OCI-LY1 (cell line): ENCODE measurements at regions not wholly inside any gene's neighbourhood (a gene's known extent, or its start where the extent isn't known, plus 50 kb on each side); places are given as distances from the start of the nearest gene placed in this dataset.
A peak's percentile ranks its signal among the peaks of the same experiment; 100 is the strongest.

ENCODE experiments used
- H2AFZ ChIP-seq: fragments of 200-600 bp; sonication (generic), shearing (Covaris generic); 2 replicates; pipeline ENCODE4 v1.6.0; 2014; ENCODE audit warnings: antibody characterized with exemption, mild to moderate bottlenecking, low read length
- H3F3A ChIP-seq: fragments of 200-600 bp; sonication (generic), shearing (Covaris generic); 2 replicates; pipeline ENCODE4 v1.6.0; 2014; ENCODE audit warnings: mild to moderate bottlenecking, antibody characterized with exemption, low read length, moderate library complexity; ENCODE audit not compliant: insufficient read depth
- H3K27ac ChIP-seq: fragments of 200-600 bp; sonication (generic); 2 replicates; pipeline ENCODE4 v1.5.1; 2014; ENCODE audit warnings: low read length, mixed run types, mild to moderate bottlenecking, low read depth; ENCODE audit not compliant: poor library complexity, severe bottlenecking
- H3K27me3 ChIP-seq: fragments of 200-600 bp; sonication (generic); 2 replicates; pipeline ENCODE4 v1.6.0; 2014; ENCODE audit warnings: antibody characterized with exemption, mild to moderate bottlenecking, low read length, moderate library complexity; ENCODE audit not compliant: insufficient read depth
- H3K36me3 ChIP-seq: fragments of 200-600 bp; sonication (generic); 2 replicates; pipeline ENCODE4 v1.6.1; 2014; ENCODE audit warnings: mild to moderate bottlenecking, antibody characterized with exemption, low read length, moderate library complexity, mixed read lengths; ENCODE audit not compliant: insufficient read depth
- H3K4me1 ChIP-seq: fragments of 200-600 bp; sonication (generic); 2 replicates; pipeline ENCODE4 v1.5.1; 2014; ENCODE audit warnings: mild to moderate bottlenecking, low read length, moderate library complexity; ENCODE audit not compliant: insufficient read depth, severe bottlenecking
- H3K4me2 ChIP-seq: fragments of 200-600 bp; sonication (generic), shearing (Covaris generic); 2 replicates; pipeline ENCODE4 v1.6.1; 2014; ENCODE audit warnings: low read length
- H3K4me3 ChIP-seq: fragments of 200-600 bp; sonication (generic); 2 replicates; pipeline ENCODE4 v1.5.1; 2014; ENCODE audit warnings: low read length, low read depth, mild to moderate bottlenecking, mixed read lengths; ENCODE audit not compliant: poor library complexity, severe bottlenecking
- H3K79me2 ChIP-seq: fragments of 200-600 bp; shearing (Covaris generic); 2 replicates; pipeline ENCODE4 v1.6.1; 2016; ENCODE audit warnings: mixed run types, low read length, mixed read lengths; ENCODE audit not compliant: insufficient read depth
- H3K9ac ChIP-seq: fragments of 200-600 bp; sonication (generic), shearing (Covaris generic); 2 replicates; pipeline ENCODE4 v1.6.1; 2014; ENCODE audit warnings: mild to moderate bottlenecking, low read length, mixed read lengths
- H3K9me2 ChIP-seq: fragments of 200-600 bp; sonication (generic), shearing (Covaris generic); 2 replicates; pipeline ENCODE4 v1.6.1; 2014; ENCODE audit warnings: low read depth, mild to moderate bottlenecking, low read length, mixed read lengths
- H3K9me3 ChIP-seq: fragments of 200-600 bp; shearing (Covaris generic); 2 replicates; pipeline ENCODE4 v1.6.1; 2014; ENCODE audit warnings: low read length, mixed read lengths
- H4K20me1 ChIP-seq: fragments of 200-600 bp; sonication (generic), shearing (Covaris generic); 2 replicates; pipeline ENCODE4 v1.6.0; 2016; ENCODE audit warnings: mild to moderate bottlenecking, low read length; ENCODE audit not compliant: insufficient read depth
- CTCF ChIP-seq: fragments of 200-600 bp; sonication (generic), shearing (Covaris generic); IDR thresholded peaks from 2 replicates; pipeline ENCODE4 v1.5.1; 2017; ENCODE audit warnings: mild to moderate bottlenecking, antibody characterized with exemption, low read length, moderate library complexity, mixed read lengths
- EZH2 ChIP-seq: fragments of 200-600 bp; sonication (generic), shearing (Covaris generic); IDR thresholded peaks from 2 replicates; pipeline ENCODE4 v1.8.0; 2017; ENCODE audit warnings: borderline replicate concordance, mixed run types, mild to moderate bottlenecking, antibody characterized with exemption, low read length, moderate library complexity, mixed read lengths

- Histone ChIP-seq H4K20me1 (no peaks in the 10 kb centered on the region), H3K79me2 (no peaks in the 10 kb centered on the region), H2AFZ (no peak overlapping the region), H3K27ac (no peak overlapping the region), H3K4me1 (no peaks in the 10 kb centered on the region), H3F3A (no peaks in the 10 kb centered on the region), H3K9ac (no peak overlapping the region), H3K9me2 (no peaks in the 10 kb centered on the region), H3K9me3 (no peaks in the 10 kb centered on the region), H3K27me3 (no peaks in the 10 kb centered on the region; the same call in 1 of the 2 replicates), H3K4me3 (no peak overlapping the region), H3K36me3 (no peaks in the 10 kb centered on the region), H3K4me2 (no peak overlapping the region)
- no peak for TF ChIP-seq CTCF
- no peak for TF ChIP-seq EZH2
These were observed 500.3 kb upstream of the FAM98A start for GRCh38 chr2:34099377-34099776.

GRCh38 chr2:34098256-34098655 lies 499.2 kb upstream of the FAM98A start:
- H3K4me3 ChIP-seq: no peak overlapping the region
- no peak overlapping the region for H3K27ac ChIP-seq
- no peaks in the 10 kb centered on the region for H3K79me2 ChIP-seq
- no peaks in the 10 kb centered on the region for H3K9me3 ChIP-seq
- no peaks in the 10 kb centered on the region for H3K9me2 ChIP-seq
- H3K9ac ChIP-seq: no peak overlapping the region
- H3K4me2 ChIP-seq: no peak overlapping the region
- H3F3A ChIP-seq: no peaks in the 10 kb centered on the region
- no peak overlapping the region for H2AFZ ChIP-seq
- no peak for TF ChIP-seq CTCF
- TF ChIP-seq EZH2: no peak
- no peaks in the 10 kb centered on the region for H3K36me3 ChIP-seq
- H3K4me1 ChIP-seq: no peaks in the 10 kb centered on the region
- H4K20me1 ChIP-seq: no peaks in the 10 kb centered on the region
- no peaks in the 10 kb centered on the region for H3K27me3 ChIP-seq

GRCh38 chr2:34096562-34097171 lies 497.6 kb upstream of the FAM98A start:
- Histone ChIP-seq H2AFZ (no peak overlapping the region), H3K4me2 (no peak overlapping the region), H3K27me3 (no peaks in the 10 kb centered on the region), H3K9me2 (no peaks in the 10 kb centered on the region), H4K20me1 (no peaks in the 10 kb centered on the region), H3K36me3 (no peaks in the 10 kb centered on the region), H3K9ac (no peak overlapping the region), H3F3A (no peaks in the 10 kb centered on the region), H3K9me3 (no peaks in the 10 kb centered on the region), H3K27ac (no peak overlapping the region), H3K4me3 (no peak overlapping the region), H3K4me1 (no peaks in the 10 kb centered on the region), H3K79me2 (no peaks in the 10 kb centered on the region)
- TF ChIP-seq CTCF (peak; percentile 76), EZH2 (no peak)
